HUES6 (cell line): ENCODE measurements at regions not wholly inside any gene's neighbourhood (a gene's known extent, or its start where the extent isn't known, plus 50 kb on each side); places are given as distances from the start of the nearest gene placed in this dataset.
"Not testable (repeated sequence)": the region's sequence is repeated elsewhere in the genome, so short reads cannot be mapped to it uniquely, and the experiment has no call there.

Experiments
- H3K27ac ChIP-seq: 2 replicates; pipeline ENCODE4 v1.7.0; 2013; ENCODE audit warnings: low read depth, mild to moderate bottlenecking, low read length, inconsistent platforms
- H3K27me3 ChIP-seq: 2 replicates; pipeline ENCODE4 v1.6.1; 2013; ENCODE audit warnings: low read length; ENCODE audit not compliant: control insufficient read depth, insufficient read depth
- H3K36me3 ChIP-seq: 2 replicates; pipeline ENCODE4 v1.6.1; 2013; ENCODE audit warnings: low read length; ENCODE audit not compliant: control insufficient read depth, insufficient read depth
- H3K4me1 ChIP-seq: 2 replicates; pipeline ENCODE4 v1.6.1; 2013; ENCODE audit warnings: low read length; ENCODE audit not compliant: control insufficient read depth, insufficient read depth
- H3K4me3 ChIP-seq: 2 replicates; pipeline ENCODE4 v1.5.1; 2013; ENCODE audit warnings: low read depth, low read length
- H3K9ac ChIP-seq: one replicate; pipeline ENCODE4 v1.6.1; 2013; ENCODE audit warnings: mild to moderate bottlenecking, low read length
- H3K9me3 ChIP-seq: 2 replicates; pipeline ENCODE4 v1.6.1; 2013; ENCODE audit warnings: low read depth, low read length; ENCODE audit not compliant: control insufficient read depth, insufficient read depth

DNA sequence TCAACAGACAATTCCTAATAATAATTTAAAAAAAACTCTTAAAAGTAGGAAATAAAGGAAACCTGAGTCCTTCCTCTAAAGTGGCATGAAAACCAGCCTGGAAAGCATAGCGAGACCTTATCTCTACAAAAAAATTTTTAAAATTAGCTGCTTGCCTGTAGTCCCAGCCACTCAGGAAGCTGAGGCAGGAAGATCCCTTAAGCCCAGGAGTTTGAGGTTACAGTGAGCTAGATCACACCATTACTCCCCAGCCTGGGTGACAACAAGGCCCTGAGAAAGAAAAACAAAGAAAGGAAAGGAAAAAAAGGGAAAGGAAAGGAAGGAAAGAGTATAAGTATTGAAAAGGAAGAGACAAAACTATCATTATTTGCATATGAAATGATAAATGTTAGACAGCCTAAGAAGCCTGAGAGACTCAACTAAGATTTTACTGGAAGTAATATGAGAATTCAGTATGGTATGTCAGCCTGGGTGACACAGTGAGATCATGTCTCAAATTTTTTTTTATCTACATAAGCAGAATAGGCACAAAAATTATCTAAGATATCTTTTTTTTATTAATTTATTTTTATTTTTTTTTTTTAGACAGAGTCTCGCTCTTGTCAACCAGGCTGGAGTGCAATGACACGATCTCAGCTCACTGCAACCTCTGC lies 113.0 kb downstream of the GOSR1 start:
- Histone ChIP-seq H3K36me3 (no peaks in the 10 kb centered on the region), H3K4me1 (peaks cover 4% of the 10 kb centered on the region; the same call in 1 of the 2 replicates), H3K9me3 (0 out of 2 replicates have a peak, but pooled peaks cover 2% of the 10 kb centered on the region), H3K27ac (no peak overlapping the region), H3K4me3 (no peak overlapping the region), H3K27me3 (no peaks in the 10 kb centered on the region), H3K9ac (no peak overlapping the region)

DNA sequence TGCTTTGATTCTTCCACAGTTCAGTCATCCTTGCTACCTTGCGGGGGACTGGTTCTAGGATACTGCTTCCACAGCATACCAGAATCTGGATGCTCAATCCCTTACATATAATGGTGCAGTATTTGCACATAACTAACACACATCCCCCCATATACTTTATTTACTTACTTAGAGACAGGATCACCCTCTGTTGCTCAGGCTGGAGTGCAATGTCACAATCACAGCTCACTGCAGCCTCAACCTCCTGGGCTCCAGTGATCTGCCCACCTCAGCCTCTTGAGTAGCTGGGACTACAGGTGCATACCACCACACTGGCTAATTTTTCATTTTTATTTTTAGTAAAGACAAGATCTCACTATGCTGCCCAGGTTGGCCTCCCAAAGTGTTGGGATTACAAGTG lies 112.2 kb downstream of the GOSR1 start:
- Histone ChIP-seq H3K4me3 (no peak overlapping the region), H3K27ac (no peak overlapping the region), H3K36me3 (no peaks in the 10 kb centered on the region), H3K27me3 (no peaks in the 10 kb centered on the region), H3K9me3 (no peaks in the 10 kb centered on the region), H3K9ac (no peak overlapping the region), H3K4me1 (no peaks in the 10 kb centered on the region)

DNA sequence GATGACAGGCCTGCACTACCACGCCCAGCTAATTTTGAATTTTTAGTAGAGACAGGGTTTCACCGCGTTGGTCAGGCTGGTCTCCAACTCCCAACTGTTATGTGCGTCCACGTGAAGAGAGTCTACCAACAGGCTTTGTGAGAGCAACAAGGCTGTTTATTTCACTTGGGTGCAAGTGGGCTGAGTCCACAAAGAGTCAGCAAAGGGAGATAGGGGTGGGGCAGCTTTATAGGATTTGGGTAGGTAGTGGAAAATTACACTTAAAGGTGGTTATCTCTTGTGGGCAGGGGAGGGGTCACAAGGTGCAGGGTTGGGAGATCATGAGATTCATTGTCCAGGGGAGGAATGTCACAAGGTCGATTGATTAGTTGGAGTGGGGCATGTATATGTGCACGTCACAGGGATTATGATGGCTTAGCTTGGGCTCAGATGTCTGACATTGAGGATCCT lies 111.6 kb downstream of the GOSR1 start:
- Histone ChIP-seq H3K4me1 (no peaks in the 10 kb centered on the region), H3K36me3 (no peaks in the 10 kb centered on the region), H3K9ac (no peak overlapping the region), H3K9me3 (no peaks in the 10 kb centered on the region), H3K27me3 (no peaks in the 10 kb centered on the region), H3K27ac (no peak overlapping the region), H3K4me3 (no peak overlapping the region)

DNA sequence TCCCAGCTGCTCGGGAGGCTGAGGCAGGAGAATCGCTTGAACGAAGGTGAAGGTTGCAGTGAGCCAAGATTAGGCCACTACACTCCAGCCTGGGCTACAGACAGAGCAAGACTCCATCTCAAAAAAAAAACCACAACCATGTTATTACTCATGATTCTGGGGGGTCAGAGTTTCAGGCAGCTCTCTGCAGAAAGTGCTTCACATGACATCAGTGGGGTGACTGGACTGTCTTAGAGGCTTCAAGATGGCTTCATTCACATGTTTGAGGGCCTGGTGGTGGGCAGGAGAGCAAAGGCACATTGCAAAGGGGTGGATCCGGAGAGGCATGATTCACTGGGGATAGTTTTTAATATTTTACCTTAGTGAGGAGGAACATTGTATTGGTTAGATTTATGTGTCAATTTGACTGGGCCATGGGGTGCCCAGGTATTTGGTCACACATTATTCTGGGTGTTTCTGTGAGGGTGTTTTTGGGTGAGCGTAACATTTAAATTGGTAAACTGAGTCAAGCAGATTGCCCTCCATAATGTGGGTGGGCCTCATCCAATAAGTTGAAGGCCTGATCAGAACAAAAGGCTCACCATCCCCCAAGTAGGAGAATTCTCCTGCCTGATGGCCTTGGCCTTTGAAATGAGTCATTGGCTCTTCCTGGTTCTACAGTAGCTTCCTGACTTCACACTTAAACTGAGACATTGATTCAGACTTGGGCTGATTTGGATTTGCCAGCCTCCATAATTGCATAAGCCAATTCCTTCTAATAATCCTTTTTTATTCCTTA lies 109.8 kb downstream of the GOSR1 start:
- Histone ChIP-seq H3K36me3 (no peaks in the 10 kb centered on the region), H3K9ac (no peak overlapping the region), H3K27me3 (no peaks in the 10 kb centered on the region), H3K4me3 (no peak overlapping the region), H3K4me1 (no peaks in the 10 kb centered on the region), H3K27ac (no peak overlapping the region), H3K9me3 (no peaks in the 10 kb centered on the region)

DNA sequence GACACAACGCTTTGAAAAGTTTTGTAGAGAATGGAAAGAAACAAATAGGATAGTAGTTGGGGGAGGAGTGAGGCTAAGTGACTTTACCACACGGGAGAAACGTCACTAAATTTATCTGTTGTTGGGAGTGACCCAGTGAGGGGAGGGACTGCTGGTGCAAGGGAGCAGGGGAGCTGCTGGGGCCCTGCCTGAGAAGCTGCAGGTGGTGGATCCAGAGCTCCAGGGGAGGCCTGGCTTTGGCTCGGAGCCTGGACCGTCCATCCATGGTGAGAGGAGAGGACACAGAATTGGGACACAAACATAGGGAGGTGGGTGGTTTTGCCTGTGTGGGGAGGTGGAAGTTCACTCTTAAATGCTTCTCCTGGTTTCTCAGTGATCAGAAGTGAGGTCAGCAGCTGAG lies 107.6 kb downstream of the GOSR1 start:
- no peak overlapping the region for H3K9ac ChIP-seq

DNA sequence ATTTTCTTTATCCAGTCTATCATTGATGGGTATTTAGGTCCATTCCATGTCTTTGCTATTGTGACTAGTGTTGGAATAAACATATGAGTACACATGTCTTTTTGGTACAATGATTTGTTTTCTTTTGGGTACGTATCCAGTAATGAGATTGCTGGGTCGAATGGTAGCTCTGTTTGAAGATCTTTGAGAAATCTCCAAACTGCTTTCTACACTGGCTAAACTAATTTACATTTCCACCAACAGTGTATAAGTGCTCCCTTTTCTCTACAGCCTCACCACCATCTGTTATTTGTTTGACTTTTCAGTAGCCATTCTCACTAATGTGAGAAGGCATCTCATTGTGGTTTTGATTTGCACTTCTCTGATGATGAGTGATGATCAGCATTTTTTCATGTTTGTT lies 103.7 kb downstream of the GOSR1 start:
- Histone ChIP-seq H3K4me3 (no peak overlapping the region), H3K4me1 (peaks cover 6% of the 10 kb centered on the region), H3K36me3 (no peaks in the 10 kb centered on the region), H3K9me3 (no peaks in the 10 kb centered on the region), H3K27me3 (no peaks in the 10 kb centered on the region), H3K27ac (no peak overlapping the region), H3K9ac (no peak overlapping the region)

More for the DNA sequence above, 107.6 kb downstream of the GOSR1 start:
- Histone ChIP-seq H3K27me3 (no peaks in the 10 kb centered on the region), H3K36me3 (no peaks in the 10 kb centered on the region), H3K9me3 (no peaks in the 10 kb centered on the region), H3K27ac (no peak overlapping the region), H3K4me1 (peaks cover 2% of the 10 kb centered on the region), H3K4me3 (no peak overlapping the region)

DNA sequence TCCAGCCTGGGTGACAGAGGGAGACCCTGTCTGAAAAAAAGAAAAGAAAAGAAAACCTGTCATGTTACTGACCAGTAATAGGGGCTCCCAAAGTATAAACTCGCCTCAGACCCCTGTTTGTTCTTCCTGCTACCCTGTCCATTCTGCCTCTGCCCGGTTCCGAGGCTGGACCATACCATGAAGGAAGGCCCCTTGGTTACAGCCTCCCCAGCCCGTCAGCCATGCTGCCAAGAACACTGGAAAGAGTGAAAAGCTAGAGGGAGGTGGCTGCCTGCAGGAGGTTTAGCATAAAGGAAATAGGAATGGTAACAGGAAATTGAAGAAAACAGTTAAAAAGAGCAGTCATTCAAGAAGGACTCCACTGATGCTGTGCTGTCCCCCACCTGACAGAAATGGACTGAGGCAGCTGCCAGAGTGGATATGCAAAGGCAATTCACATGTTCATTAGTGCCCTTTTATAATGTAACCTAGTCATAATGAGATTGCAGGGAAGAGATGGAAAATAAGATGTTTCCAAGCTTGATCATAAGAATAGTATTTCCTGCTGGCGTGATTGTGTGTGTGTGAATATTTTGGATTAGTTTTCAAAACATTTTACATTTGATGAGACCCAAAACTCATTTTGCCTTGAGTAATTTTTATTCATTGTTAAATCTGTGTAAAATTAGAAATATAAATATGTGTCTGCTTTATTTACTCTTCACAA lies 102.6 kb downstream of the GOSR1 start:
- peaks cover 6% of the 10 kb centered on the region for H3K4me1 ChIP-seq
- no peaks in the 10 kb centered on the region for H3K36me3 ChIP-seq

DNA sequence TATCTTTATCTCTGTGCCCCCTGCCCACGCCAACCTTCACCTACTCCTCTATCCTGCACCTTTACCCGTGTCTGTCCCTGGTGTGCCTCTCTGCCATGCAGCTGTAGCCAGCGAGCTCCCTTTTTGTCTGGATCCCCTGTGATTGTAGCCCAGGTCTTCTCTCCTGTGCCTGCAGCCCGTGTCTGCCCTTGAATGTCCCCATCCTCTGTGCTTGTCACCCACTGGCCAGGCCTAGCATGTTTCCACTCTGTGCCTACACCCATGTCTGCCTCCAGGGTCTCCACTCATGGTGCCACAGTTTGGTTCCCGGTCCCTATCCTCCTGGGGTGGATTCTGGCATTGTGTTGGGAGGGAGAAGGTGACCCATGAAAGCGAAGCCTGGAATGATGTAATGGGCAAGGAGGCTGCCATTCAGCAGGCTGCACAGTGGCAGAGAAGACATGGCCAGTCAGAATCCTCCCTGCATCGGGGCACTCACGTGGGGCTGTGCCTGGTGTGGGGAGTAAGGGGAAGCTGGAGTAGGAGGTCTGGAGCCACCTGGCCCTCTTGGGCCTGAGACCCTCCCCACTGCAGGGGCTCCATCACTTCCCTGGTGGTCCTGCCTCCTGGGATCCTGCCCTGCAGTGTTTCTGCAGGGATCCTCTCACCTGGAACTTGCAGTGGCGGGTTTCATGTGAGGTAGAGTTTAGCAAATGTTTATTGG lies 101.0 kb downstream of the GOSR1 start:
- not testable (repeated sequence) for H3K9ac ChIP-seq, H3K27me3 ChIP-seq, H3K4me1 ChIP-seq, H3K9me3 ChIP-seq, H3K4me3 ChIP-seq, H3K27ac ChIP-seq, H3K36me3 ChIP-seq

More for the DNA sequence above, 102.6 kb downstream of the GOSR1 start:
- H3K9ac ChIP-seq = no peak overlapping the region
- H3K9me3 ChIP-seq = no peaks in the 10 kb centered on the region
- H3K4me3 ChIP-seq = no peak overlapping the region
- H3K27me3 ChIP-seq = no peaks in the 10 kb centered on the region
- no peak overlapping the region for H3K27ac ChIP-seq
